Kidney (tissue), 13 donors: ENCODE measurements at regions not wholly inside any gene's neighbourhood (a gene's known extent, or its start where the extent isn't known, plus 50 kb on each side); places are given as distances from the start of the nearest gene placed in this dataset.

Experiments used
- DNase-seq, 5 donors: peaks; one replicate each; pipeline ENCODE4 v3.0.0-alpha.2; 2013 to 2020
- FAIRE-seq: peaks from 2 replicates; lab custom pipeline; 2012; peaks lifted over from hg19 to GRCh38; lab: Jason Lieb, UNC
- H3K27ac ChIP-seq, 2 donors: one replicate each; pipeline ENCODE4 v1.7.0; 2013; ENCODE audit warnings: low read depth in 2 of 2, low read length in 2 of 2, inconsistent platforms in 1 of 2
- H3K27me3 ChIP-seq: one replicate; pipeline ENCODE4 v1.7.1; 2013; ENCODE audit warnings: low read length, inconsistent platforms; ENCODE audit not compliant: control insufficient read depth, insufficient read depth
- H3K36me3 ChIP-seq, 3 donors: one replicate each; pipeline versions ENCODE4 v1.7.0 to v1.7.1; 2013; ENCODE audit warnings: low read length in 3 of 3, control low read depth in 1 of 3, inconsistent platforms in 1 of 3; ENCODE audit not compliant: insufficient read depth in 3 of 3, control insufficient read depth in 2 of 3
- H3K4me1 ChIP-seq, 3 donors: one replicate each; pipeline versions ENCODE4 v1.7.0 to v1.7.1; 2013; ENCODE audit warnings: low read length in 3 of 3, inconsistent platforms in 1 of 3, low read depth in 1 of 3; ENCODE audit not compliant: control insufficient read depth in 2 of 3, insufficient read depth in 2 of 3
- H3K4me3 ChIP-seq, 3 donors: one replicate each; pipeline versions ENCODE4 v1.7.0 to v1.8.1; 2013; ENCODE audit warnings: low read length in 3 of 3, control low read depth in 1 of 3, inconsistent platforms in 1 of 3
- H3K9ac ChIP-seq, 3 donors: one replicate each; pipeline versions ENCODE4 v1.7.0 to v1.7.1; 2013; ENCODE audit warnings: low read length in 3 of 3, control low read depth in 1 of 3, inconsistent platforms in 1 of 3
- H3K9me3 ChIP-seq, 3 donors: one replicate each; pipeline versions ENCODE4 v1.7.0 to v1.7.1; 2013; ENCODE audit warnings: low read length in 3 of 3, control low read depth in 1 of 3, inconsistent platforms in 1 of 3; ENCODE audit not compliant: control insufficient read depth in 2 of 3, insufficient read depth in 1 of 3
- CTCF ChIP-seq: IDR thresholded peaks from 3 replicates; pipeline ENCODE4 v1.5.1; 2012; ENCODE audit warnings: mild to moderate bottlenecking, moderate library complexity, borderline replicate concordance; ENCODE audit not compliant: insufficient read depth; ENCODE audit errors: extremely low read depth
- intact Hi-C: fragments of 100-400 bp; cut with DNase I; formaldehyde crosslinking; loops from one replicate; pipeline ENCODE4 v1.11.1; 2022
- donor health status: control.
- donor health status: control.
- donor health status: control.
- donor health status: control.
- donor health status: control.
- donor health status: DM: yes; HTN: yes; CAD: no.
- donor health status: Normal renal cell carcinoma (clear cell type).

GRCh38 chr5:174374206-174374605 lies 328.7 kb downstream of the NSG2 start:
- H3K9ac ChIP-seq = no peak overlapping the region
- FAIRE-seq = no peak
- H3K27me3 ChIP-seq = no peaks in the 10 kb centered on the region
- H3K9me3 ChIP-seq = no peaks in the 10 kb centered on the region
- no peak for TF ChIP-seq CTCF
- no peak overlapping the region for H3K4me3 ChIP-seq
- H3K4me1 ChIP-seq = no peaks in the 10 kb centered on the region
- H3K27ac ChIP-seq = no peak overlapping the region
- no peak for DNase-seq
- intact Hi-C loops = no loop called here
- H3K36me3 ChIP-seq = no peaks in the 10 kb centered on the region

GRCh38 chr5:174376056-174376455 lies 330.6 kb downstream of the NSG2 start:
- no peaks in the 10 kb centered on the region for H3K9me3 ChIP-seq
- no peaks in the 10 kb centered on the region for H3K27me3 ChIP-seq
- intact Hi-C loops = no loop called here
- no peak for DNase-seq
- no peak for TF ChIP-seq CTCF
- no peak overlapping the region for H3K9ac ChIP-seq
- no peak for FAIRE-seq
- no peaks in the 10 kb centered on the region for H3K4me1 ChIP-seq
- H3K4me3 ChIP-seq = no peak overlapping the region
- H3K36me3 ChIP-seq = no peaks in the 10 kb centered on the region
- H3K27ac ChIP-seq = no peak overlapping the region

GRCh38 chr5:174376726-174377373 lies 331.3 kb downstream of the NSG2 start:
- DNase-seq = no peak
- intact Hi-C loops = no loop called here
- no peak for TF ChIP-seq CTCF
- Histone ChIP-seq H3K27me3 (no peaks in the 10 kb centered on the region), H3K27ac (no peak overlapping the region), H3K9me3 (no peaks in the 10 kb centered on the region), H3K36me3 (no peaks in the 10 kb centered on the region), H3K4me3 (no peak overlapping the region), H3K9ac (no peak overlapping the region), H3K4me1 (no peaks in the 10 kb centered on the region)
- no peak for FAIRE-seq
